Panc1 (cell line): ENCODE measurements at regions not wholly inside any gene's neighbourhood (a gene's known extent, or its start where the extent isn't known, plus 50 kb on each side); places are given as distances from the start of the nearest gene placed in this dataset.

ENCODE experiments used
- ATAC-seq: fragments of 200-7000 bp; cut with Tn5 transposase; 2 replicates; pipeline ENCODE4 v1.9.1; 2020; ENCODE audit warnings: mild to moderate bottlenecking, moderate library complexity
- BruUV-seq: library from RNA; stranded (reverse); fragments of 400-500 nt; replicated peaks from 2 replicates; lab custom pipeline; 2021; lab: Mats Ljungman, UMichigan
- CTCF ChIA-PET: fragments of 300-600 bp; sonication (Branson Sonifier 250); formaldehyde crosslinking; loops from one replicate; lab custom pipeline; 2022; ENCODE audit warnings: antibody characterized with exemption; lab: Charles Lee
- POLR2A ChIA-PET: fragments of 300-600 bp; sonication (Branson Sonifier 250); formaldehyde crosslinking; loops from one replicate; lab custom pipeline; 2022; ENCODE audit warnings: antibody characterized with exemption; lab: Charles Lee
- DNase-seq: peaks from one replicate; pipeline ENCODE4 v3.0.0-alpha.2; 2010; ENCODE audit warnings: low read depth, low spot score
- H3K27ac ChIP-seq: 2 replicates; pipeline ENCODE4 v1.5.1; 2011; ENCODE audit warnings: mild to moderate bottlenecking, low read length, inconsistent platforms
- H3K27me3 ChIP-seq: fragments of 200-500 bp; sonication (Bioruptor generic); 2 replicates; pipeline ENCODE4 v1.6.0; 2014; ENCODE audit warnings: low read length, inconsistent platforms; ENCODE audit not compliant: control insufficient read depth, insufficient read depth
- H3K36me3 ChIP-seq: fragments of 200-500 bp; sonication (Bioruptor generic); 2 replicates; pipeline ENCODE4 v1.5.1; 2014; ENCODE audit warnings: inconsistent platforms, mild to moderate bottlenecking, low read length, moderate library complexity; ENCODE audit not compliant: control insufficient read depth, insufficient read depth
- H3K4me1 ChIP-seq: 2 replicates; pipeline ENCODE4 v1.5.1; 2011; ENCODE audit warnings: inconsistent platforms, mild to moderate bottlenecking, low read length, moderate library complexity; ENCODE audit not compliant: control insufficient read depth, insufficient read depth
- H3K4me3 ChIP-seq, 2 experiments: 2 replicates each; pipeline ENCODE4 v1.5.1; 2011 to 2012; ENCODE audit warnings: low read depth in 2 of 2, low read length in 2 of 2, mild to moderate bottlenecking in 2 of 2, inconsistent platforms in 1 of 2, moderate library complexity in 1 of 2
- H3K9me3 ChIP-seq: fragments of 200-500 bp; sonication (Bioruptor generic); 2 replicates; pipeline ENCODE4 v1.5.1; 2014; ENCODE audit warnings: low read depth, mild to moderate bottlenecking, inconsistent platforms, low read length, moderate library complexity; ENCODE audit not compliant: control insufficient read depth, insufficient read depth
- POLR2AphosphoS5 ChIP-seq: IDR thresholded peaks from 2 replicates; pipeline ENCODE4 v1.6.1; 2012; ENCODE audit warnings: mild to moderate bottlenecking, low read depth, low read length, moderate library complexity
- SIN3A ChIP-seq: IDR thresholded peaks from 2 replicates; pipeline ENCODE4 v1.6.1; 2012; ENCODE audit warnings: low read depth, mild to moderate bottlenecking, low read length, moderate library complexity, borderline replicate concordance; ENCODE audit not compliant: insufficient read depth
- TCF7L2 ChIP-seq: IDR thresholded peaks from 2 replicates; pipeline ENCODE4 v1.6.1; 2011; ENCODE audit warnings: mild to moderate bottlenecking, low read depth, low read length, inconsistent platforms
- in situ Hi-C: cut with HindIII; loops from 2 replicates; pipeline ENCODE4 v1.10.0; 2016; ENCODE audit warnings: low sequenced_read_pairs, low pct_unique_long_range_greater_than_20kb
- intact Hi-C: fragments of 100-400 bp; cut with micrococcal nuclease; formaldehyde crosslinking; loops from one replicate; pipeline ENCODE4 v1.10.0; 2022; ENCODE audit not compliant: unreplicated experiment
- TF ChIP-seq, protein P1 (sequence below): fragments of 450-650 bp; IDR thresholded peaks from 2 replicates; pipeline ENCODE4 v1.5.1; 2017; ENCODE audit warnings: mild to moderate bottlenecking
- TF ChIP-seq, protein P2 (sequence below), 2 experiments: IDR thresholded peaks; 2 replicates each; pipeline ENCODE4 v1.6.1; 2011 to 2012; ENCODE audit warnings: low read depth in 2 of 2, control low read depth in 1 of 2, low read length in 1 of 2, mild to moderate bottlenecking in 1 of 2, moderate library complexity in 1 of 2; ENCODE audit not compliant: insufficient read depth in 1 of 2

DNA sequence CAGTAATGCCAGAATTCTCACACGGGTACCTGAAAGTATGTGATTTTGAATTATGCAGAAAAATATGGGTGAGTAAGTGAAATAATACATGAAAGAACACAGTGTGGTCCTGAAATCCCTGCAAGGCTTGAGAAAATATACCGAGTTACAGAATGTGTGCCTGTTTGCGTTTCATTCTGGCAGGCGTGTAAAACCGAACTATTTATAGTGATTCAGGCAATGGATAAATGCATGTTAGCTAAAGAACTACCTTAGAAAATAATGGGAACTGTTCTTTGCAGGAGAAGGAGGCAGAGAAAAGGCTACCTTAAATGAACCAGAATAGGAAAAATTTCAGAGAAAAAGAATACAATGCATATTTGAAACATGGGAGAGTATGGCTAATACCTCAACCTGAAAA, 145.8 kb upstream of the KCNQ5 start:
- Histone ChIP-seq H3K27me3 (no peaks in the 10 kb centered on the region), H3K36me3 (no peaks in the 10 kb centered on the region), H3K9me3 (no peaks in the 10 kb centered on the region), H3K27ac (no peak overlapping the region), H3K4me3 (no peak overlapping the region), H3K4me1 (no peaks in the 10 kb centered on the region)
- intact Hi-C loops (no loop called here), in situ Hi-C loops (no loop called here)
- TF ChIP-seq POLR2AphosphoS5 = no peak
- TF ChIP-seq TCF7L2 = no peak
- TF ChIP-seq SIN3A = no peak
- TF ChIP-seq, protein P1, sequence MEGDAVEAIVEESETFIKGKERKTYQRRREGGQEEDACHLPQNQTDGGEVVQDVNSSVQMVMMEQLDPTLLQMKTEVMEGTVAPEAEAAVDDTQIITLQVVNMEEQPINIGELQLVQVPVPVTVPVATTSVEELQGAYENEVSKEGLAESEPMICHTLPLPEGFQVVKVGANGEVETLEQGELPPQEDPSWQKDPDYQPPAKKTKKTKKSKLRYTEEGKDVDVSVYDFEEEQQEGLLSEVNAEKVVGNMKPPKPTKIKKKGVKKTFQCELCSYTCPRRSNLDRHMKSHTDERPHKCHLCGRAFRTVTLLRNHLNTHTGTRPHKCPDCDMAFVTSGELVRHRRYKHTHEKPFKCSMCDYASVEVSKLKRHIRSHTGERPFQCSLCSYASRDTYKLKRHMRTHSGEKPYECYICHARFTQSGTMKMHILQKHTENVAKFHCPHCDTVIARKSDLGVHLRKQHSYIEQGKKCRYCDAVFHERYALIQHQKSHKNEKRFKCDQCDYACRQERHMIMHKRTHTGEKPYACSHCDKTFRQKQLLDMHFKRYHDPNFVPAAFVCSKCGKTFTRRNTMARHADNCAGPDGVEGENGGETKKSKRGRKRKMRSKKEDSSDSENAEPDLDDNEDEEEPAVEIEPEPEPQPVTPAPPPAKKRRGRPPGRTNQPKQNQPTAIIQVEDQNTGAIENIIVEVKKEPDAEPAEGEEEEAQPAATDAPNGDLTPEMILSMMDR = no peak
- TF ChIP-seq, protein P2, sequence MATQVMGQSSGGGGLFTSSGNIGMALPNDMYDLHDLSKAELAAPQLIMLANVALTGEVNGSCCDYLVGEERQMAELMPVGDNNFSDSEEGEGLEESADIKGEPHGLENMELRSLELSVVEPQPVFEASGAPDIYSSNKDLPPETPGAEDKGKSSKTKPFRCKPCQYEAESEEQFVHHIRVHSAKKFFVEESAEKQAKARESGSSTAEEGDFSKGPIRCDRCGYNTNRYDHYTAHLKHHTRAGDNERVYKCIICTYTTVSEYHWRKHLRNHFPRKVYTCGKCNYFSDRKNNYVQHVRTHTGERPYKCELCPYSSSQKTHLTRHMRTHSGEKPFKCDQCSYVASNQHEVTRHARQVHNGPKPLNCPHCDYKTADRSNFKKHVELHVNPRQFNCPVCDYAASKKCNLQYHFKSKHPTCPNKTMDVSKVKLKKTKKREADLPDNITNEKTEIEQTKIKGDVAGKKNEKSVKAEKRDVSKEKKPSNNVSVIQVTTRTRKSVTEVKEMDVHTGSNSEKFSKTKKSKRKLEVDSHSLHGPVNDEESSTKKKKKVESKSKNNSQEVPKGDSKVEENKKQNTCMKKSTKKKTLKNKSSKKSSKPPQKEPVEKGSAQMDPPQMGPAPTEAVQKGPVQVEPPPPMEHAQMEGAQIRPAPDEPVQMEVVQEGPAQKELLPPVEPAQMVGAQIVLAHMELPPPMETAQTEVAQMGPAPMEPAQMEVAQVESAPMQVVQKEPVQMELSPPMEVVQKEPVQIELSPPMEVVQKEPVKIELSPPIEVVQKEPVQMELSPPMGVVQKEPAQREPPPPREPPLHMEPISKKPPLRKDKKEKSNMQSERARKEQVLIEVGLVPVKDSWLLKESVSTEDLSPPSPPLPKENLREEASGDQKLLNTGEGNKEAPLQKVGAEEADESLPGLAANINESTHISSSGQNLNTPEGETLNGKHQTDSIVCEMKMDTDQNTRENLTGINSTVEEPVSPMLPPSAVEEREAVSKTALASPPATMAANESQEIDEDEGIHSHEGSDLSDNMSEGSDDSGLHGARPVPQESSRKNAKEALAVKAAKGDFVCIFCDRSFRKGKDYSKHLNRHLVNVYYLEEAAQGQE (IDR thresholded peaks at IDR 0.05; ENCODE audit: insufficient read depth in 1 of 2, low read depth in 2 of 2, low read length in 1 of 2) = no peak
- CTCF ChIA-PET = interaction anchor here (0.5 kb wide), 1 partner anchor 20 kb away, joined by 6 read pairs; no protein-coding TSS in a partner anchor
- POLR2A ChIA-PET = no interaction called here
- BruUV-seq = no TSS peak
- no peak for DNase-seq
- ATAC-seq = no peak

DNA sequence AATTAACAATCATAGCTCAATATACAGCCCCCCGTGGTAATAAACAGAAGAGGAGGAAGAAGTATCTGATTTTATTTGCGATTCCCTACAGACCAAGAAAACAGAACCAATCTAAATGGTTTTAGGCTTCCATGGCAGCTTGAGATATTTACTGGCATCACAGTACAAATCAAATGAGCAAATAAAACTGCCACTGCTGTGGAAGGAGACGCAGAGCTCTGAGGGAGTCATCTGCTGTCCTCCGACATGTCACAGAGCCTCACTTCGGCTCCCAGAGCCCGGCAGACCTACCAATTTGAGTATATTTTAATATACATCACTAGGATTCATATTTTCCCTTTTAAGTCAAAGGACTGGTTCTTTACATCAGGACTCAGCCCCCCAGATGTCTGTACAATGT, 145.2 kb upstream of the KCNQ5 start:
- ChIA-PET POLR2A (no interaction called here), CTCF (interaction anchor here (0.5 kb wide), 1 partner anchor 21 kb away, joined by 6 read pairs; no protein-coding TSS in a partner anchor)

More for the DNA sequence above, 145.2 kb upstream of the KCNQ5 start:
- Histone ChIP-seq H3K4me3 (no peak overlapping the region), H3K27ac (no peak overlapping the region), H3K9me3 (no peaks in the 10 kb centered on the region), H3K4me1 (no peaks in the 10 kb centered on the region), H3K27me3 (no peaks in the 10 kb centered on the region), H3K36me3 (no peaks in the 10 kb centered on the region)
- DNase-seq (no peak), ATAC-seq (no peak)
- TF ChIP-seq POLR2AphosphoS5 (no peak), SIN3A (no peak), TCF7L2 (no peak)
- TF ChIP-seq, protein P2 (IDR thresholded peaks at IDR 0.05; ENCODE audit: insufficient read depth in 1 of 2, low read depth in 2 of 2, low read length in 1 of 2) = no peak
- TF ChIP-seq, protein P1 = no peak
- intact Hi-C loops (no loop called here), in situ Hi-C loops (no loop called here)
- BruUV-seq = no TSS peak
